GM19043 (cell line): ENCODE measurements at regions not wholly inside any gene's neighbourhood (a gene's known extent, or its start where the extent isn't known, plus 50 kb on each side); places are given as distances from the start of the nearest gene placed in this dataset.
"Not testable (repeated sequence)": the region's sequence is repeated elsewhere in the genome, so short reads cannot be mapped to it uniquely, and the experiment has no call there.

Experiments
- ATAC-seq: cut with Tn5 transposase; IDR thresholded peaks from one replicate; pipeline ENCODE4 v1.9.1; 2021; ENCODE audit warnings: low read depth; ENCODE audit not compliant: unreplicated experiment

GRCh38 chrX:121407627-121408026 lies 360.2 kb downstream of the GLUD2 start:
- no peak for ATAC-seq

DNA sequence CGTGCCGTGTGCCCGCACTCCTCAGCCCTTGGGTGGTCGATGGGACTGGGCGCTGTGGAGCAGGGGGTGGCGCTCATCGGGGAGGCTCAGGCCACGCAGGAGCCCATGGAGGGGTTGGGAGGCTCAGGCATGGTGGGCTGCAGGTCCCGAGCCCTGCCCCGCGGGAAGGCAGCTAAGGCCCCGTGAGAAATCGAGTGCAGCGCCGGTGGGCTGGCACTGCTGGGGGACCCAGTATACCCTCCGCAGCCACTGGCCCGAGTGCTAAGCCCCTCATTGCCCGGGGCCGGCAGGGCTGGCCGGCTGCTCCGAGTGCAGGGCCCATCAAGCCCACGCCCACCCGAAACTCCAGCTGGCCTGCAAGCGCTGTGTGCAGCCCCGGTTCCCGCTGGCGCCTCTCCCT lies 384.1 kb downstream of the GLUD2 start:
- ATAC-seq: not testable (repeated sequence)

DNA sequence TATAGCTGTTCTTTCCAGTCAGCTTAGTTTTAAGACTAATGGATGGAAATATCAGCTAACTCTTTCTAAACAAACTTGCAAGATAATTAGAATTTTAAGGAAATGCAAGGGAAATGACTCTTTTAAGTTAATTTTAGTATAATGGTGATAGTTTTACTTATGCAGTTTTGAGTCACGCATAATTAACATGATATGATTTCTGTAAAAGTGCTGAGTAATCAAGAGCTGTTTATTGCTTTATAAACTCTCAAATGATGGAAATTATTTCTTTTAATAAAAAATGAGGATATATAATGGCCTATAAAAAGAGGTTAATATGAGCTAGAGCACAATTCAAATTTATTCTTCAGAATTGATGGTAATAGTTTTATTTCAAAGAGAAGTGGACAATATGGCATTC lies 385.9 kb downstream of the GLUD2 start:
- ATAC-seq: no peak

DNA sequence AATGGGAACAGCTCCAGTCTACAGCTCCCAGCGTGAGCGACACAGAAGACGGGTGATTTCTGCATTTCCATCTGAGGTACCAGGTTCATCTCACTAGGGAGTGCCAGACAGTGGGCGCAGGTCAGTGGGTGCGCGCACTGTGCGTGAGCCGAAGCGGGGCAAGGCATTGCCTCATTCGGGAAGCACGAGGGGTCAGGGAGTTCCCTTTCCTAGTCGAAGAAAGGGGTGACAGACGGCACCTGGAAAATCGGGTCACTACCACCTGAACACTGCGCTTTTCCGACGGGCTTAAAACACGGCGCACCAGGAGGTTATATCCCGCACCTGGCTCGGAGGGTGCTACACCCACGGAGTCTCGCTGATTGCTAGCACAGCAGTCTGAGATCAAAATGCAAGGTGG lies 390.3 kb downstream of the GLUD2 start:
- not testable (repeated sequence) for ATAC-seq

- no peak for ATAC-seq
These were observed 408.5 kb downstream of the GLUD2 start for GRCh38 chrX:121455890-121456289.

DNA sequence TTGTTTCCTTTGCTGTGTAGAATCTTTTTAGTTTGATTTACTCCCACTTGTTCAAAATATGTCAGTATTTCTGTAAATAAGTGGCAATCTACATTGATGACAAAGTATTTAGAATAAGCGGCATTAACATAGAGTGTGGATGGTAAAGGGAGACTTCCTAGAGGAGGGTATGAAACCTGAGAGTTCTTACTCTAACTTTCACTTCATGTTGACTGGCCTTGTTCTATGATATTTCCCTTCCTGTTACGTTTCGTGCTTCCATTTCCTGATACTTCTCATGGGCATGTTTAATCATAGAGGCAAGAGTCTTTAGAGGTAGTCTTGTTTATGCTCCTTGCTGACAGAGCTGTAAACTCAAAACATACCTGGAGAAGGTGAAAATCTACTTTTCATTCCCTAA lies 408.9 kb downstream of the GLUD2 start:
- ATAC-seq: peak; percentile 74

GRCh38 chrX:121457096-121457495 lies 409.7 kb downstream of the GLUD2 start:
- ATAC-seq: no peak

GRCh38 chrX:121479406-121479805 lies 432.0 kb downstream of the GLUD2 start:
- no peak for ATAC-seq

GRCh38 chrX:121496966-121497365 lies 449.6 kb downstream of the GLUD2 start:
- ATAC-seq: no peak

GRCh38 chrX:121504153-121504552 lies 456.7 kb downstream of the GLUD2 start:
- no peak for ATAC-seq

- no peak for ATAC-seq
These were observed 498.9 kb downstream of the GLUD2 start for GRCh38 chrX:121546317-121546716.

DNA sequence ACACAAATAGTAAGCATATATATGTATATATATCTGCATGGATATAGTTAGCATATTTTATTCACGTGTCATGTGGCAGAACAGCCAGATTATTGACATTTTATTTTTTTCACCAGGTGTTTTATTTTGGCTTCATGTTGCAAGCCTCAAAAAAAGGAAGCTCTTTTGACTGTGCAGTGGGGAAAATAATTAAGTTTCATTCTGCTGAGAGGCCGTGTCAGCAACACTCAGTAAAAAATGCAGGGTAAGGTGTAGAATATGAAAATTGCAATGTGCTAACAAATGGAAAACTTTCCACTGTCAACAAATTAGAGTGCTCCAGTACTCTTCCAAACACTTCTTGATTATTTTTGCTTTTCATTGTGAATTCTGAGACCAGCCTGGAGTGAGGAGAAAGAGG lies 511.5 kb downstream of the GLUD2 start:
- no peak for ATAC-seq

GRCh38 chrX:121562616-121563015 lies 515.2 kb downstream of the GLUD2 start:
- no peak for ATAC-seq

DNA sequence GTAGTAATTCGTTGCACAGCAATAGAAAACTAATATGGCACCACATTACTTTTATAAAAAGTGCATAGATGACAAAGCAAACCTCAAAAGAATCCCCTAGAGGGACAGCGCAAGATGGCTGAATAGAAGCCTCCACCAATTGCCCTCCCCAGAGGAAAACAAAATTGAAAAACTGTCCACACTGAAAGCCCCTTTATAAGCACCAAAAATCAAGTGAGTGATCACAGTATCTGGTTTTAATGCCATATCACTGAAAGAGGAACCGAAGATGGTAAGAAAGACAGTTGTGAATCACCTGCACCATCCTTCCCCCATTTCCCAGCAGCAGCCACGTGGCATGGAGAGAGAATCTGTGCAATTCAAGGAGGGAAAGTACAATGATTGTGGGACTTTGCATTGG lies 522.2 kb downstream of the GLUD2 start:
- no peak for ATAC-seq

DNA sequence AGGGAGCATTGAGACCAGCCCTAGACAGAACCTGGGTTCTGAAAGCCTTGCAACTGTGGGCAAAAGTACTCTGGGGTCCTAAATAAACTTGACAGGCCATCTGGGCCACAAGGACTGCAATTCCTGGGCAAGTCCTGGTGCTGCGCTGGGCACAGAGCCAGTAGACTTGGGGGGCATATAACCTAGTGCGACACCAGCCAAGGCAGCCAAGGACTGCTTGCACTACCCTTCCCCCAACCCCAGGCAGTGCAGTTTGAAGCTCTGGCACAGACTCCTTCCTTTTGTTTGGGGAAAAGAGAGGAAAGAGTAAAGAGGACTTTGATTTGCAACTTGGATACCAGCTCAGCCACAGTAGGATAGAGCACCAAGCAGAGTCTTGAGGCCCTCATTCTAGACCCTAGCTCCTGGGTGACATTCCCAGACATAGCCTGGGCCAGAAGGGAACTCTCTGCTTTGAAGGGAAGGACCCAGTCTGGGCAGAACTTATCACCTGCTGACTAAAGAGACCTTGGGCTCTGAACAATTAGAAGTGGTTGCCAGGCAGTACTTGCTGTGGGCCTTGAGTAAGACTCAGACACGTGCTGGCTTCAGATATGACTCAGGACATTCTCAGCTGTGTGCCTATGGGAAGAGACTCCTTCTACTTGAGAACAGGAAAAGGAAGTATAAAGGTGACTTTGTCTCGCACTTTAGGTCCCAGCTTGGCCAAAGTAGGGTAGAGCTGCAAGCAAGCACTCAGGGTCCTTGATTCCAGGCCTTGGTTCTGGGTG lies 522.8 kb downstream of the GLUD2 start:
- ATAC-seq: no peak

- no peak for ATAC-seq
These were observed 523.9 kb downstream of the GLUD2 start for GRCh38 chrX:121571333-121571732.

DNA sequence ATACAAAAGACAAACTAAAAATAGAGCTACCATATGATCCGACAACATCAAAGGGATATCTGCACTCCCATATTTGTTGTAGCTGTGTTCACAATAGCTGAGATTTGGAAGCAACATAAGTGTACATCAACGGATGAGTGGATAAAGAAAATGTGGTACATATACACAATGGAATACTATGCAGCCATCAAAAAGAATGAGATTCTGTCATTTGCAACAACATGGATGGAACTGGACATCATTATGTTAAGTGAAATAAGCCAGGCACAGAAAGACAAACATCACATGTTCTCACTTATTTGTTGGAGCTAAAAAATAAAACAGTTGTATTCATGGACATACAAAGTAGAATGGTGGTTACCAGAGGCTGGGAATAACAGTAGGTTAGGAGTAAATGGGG lies 527.0 kb downstream of the GLUD2 start:
- not testable (repeated sequence) for ATAC-seq

- ATAC-seq: no peak
These were observed 531.8 kb downstream of the GLUD2 start for GRCh38 chrX:121579016-121579760.

- no peak for ATAC-seq
These were observed 534.5 kb downstream of the GLUD2 start for GRCh38 chrX:121581885-121582284.

DNA sequence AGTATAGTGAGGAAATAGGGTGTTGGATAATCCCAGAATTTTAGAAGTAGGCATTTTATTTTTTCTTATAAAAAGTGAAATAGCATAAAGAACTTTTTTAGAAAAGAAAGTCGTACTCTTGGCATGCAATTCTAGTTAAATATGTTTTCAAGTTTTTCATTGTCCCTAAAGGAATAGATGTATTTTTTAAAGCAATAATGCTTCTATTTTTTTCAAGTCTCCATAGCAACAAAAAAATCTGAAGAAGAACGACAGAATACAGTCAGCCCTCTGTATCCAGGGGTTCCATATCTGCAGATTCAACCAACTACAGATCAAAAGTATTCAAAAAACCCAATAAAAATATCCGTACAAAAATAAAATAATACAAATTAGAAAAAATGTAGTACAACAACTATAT lies 538.2 kb downstream of the GLUD2 start:
- no peak for ATAC-seq

- ATAC-seq: no peak
These were observed 545.5 kb downstream of the GLUD2 start for GRCh38 chrX:121592884-121593283.

- no peak for ATAC-seq
These were observed 550.9 kb downstream of the GLUD2 start for GRCh38 chrX:121598356-121598755.
